Colonic mucosa (tissue), 4 donors: ENCODE measurements at regions not wholly inside any gene's neighbourhood (a gene's known extent, or its start where the extent isn't known, plus 50 kb on each side); places are given as distances from the start of the nearest gene placed in this dataset.

Experiments
- DNase-seq: peaks from one replicate; pipeline ENCODE4 v3.0.0-alpha.2; 2020
- H3K27ac ChIP-seq: fragments of 200-600 bp; one replicate; pipeline ENCODE4 v1.8.0; 2021
- H3K27me3 ChIP-seq: fragments of 200-600 bp; one replicate; pipeline ENCODE4 v1.8.0; 2021
- H3K36me3 ChIP-seq: fragments of 200-600 bp; one replicate; pipeline ENCODE4 v1.8.0; 2021
- H3K4me1 ChIP-seq: fragments of 200-600 bp; one replicate; pipeline ENCODE4 v1.8.0; 2021; ENCODE audit warnings: mild to moderate bottlenecking
- H3K4me3 ChIP-seq: fragments of 200-600 bp; one replicate; pipeline ENCODE4 v1.8.0; 2021
- H3K9ac ChIP-seq, 2 donors: one replicate each; pipeline ENCODE4 v1.7.0; 2013; ENCODE audit warnings: control low read depth in 2 of 2, low read depth in 2 of 2, low read length in 2 of 2
- H3K9me3 ChIP-seq: fragments of 200-600 bp; one replicate; pipeline ENCODE4 v1.8.0; 2021
- CTCF ChIP-seq: fragments of 200-600 bp; IDR thresholded peaks from one replicate; pipeline ENCODE4 v1.8.0; 2022; ENCODE audit warnings: antibody characterized with exemption, mild to moderate bottlenecking
- intact Hi-C: fragments of 100-400 bp; cut with DNase I; formaldehyde crosslinking; loops from one replicate; pipeline ENCODE4 v1.14.1; 2022
- donor health status: healthy.
- donor health status: DM: no; HTN: no; CAD: no.
- donor health status: DM: no; HTN: no; CAD: no.

GRCh38 chr4:133424605-133425004 is 275.5 kb downstream of the PCDH10 start:
- no peak for DNase-seq
- intact Hi-C loops, result no loop called here
- no peak for TF ChIP-seq CTCF
- no peaks in the 10 kb centered on the region for H3K27me3 ChIP-seq
- H3K4me1 ChIP-seq, result no peaks in the 10 kb centered on the region
- H3K9ac ChIP-seq, result no peak overlapping the region
- H3K36me3 ChIP-seq, result no peaks in the 10 kb centered on the region
- H3K27ac ChIP-seq, result no peak overlapping the region
- no peak overlapping the region for H3K4me3 ChIP-seq
- H3K9me3 ChIP-seq, result no peaks in the 10 kb centered on the region

- H3K27ac ChIP-seq, result no peak overlapping the region
- TF ChIP-seq CTCF, result no peak
- no peak for DNase-seq
- no peak overlapping the region for H3K4me3 ChIP-seq
- intact Hi-C loops, result no loop called here
- H3K4me1 ChIP-seq, result no peaks in the 10 kb centered on the region
- no peaks in the 10 kb centered on the region for H3K36me3 ChIP-seq
- H3K9me3 ChIP-seq, result no peaks in the 10 kb centered on the region
- no peak overlapping the region for H3K9ac ChIP-seq
- H3K27me3 ChIP-seq, result no peaks in the 10 kb centered on the region
Observed at GRCh38 chr4:133403913-133404312, 254.8 kb downstream of the PCDH10 start.

GRCh38 chr4:133402616-133403015 is 253.5 kb downstream of the PCDH10 start:
- Histone ChIP-seq H3K4me3 (no peak overlapping the region), H3K9ac (no peak overlapping the region), H3K27me3 (no peaks in the 10 kb centered on the region), H3K4me1 (no peaks in the 10 kb centered on the region), H3K9me3 (no peaks in the 10 kb centered on the region), H3K27ac (no peak overlapping the region), H3K36me3 (no peaks in the 10 kb centered on the region)
- TF ChIP-seq CTCF, result no peak
- no peak for DNase-seq
- intact Hi-C loops, result no loop called here

GRCh38 chr4:133394971-133395627 is 246.0 kb downstream of the PCDH10 start:
- Histone ChIP-seq H3K27me3 (no peaks in the 10 kb centered on the region), H3K4me3 (no peak overlapping the region), H3K4me1 (no peaks in the 10 kb centered on the region), H3K36me3 (no peaks in the 10 kb centered on the region), H3K9ac (no peak overlapping the region), H3K9me3 (no peaks in the 10 kb centered on the region), H3K27ac (no peak overlapping the region)
- TF ChIP-seq CTCF, result no peak
- intact Hi-C loops, result no loop called here
- DNase-seq, result no peak

GRCh38 chr4:133390198-133390855 is 241.2 kb downstream of the PCDH10 start:
- H3K27ac ChIP-seq, result no peak overlapping the region
- no peak for TF ChIP-seq CTCF
- H3K27me3 ChIP-seq, result no peaks in the 10 kb centered on the region
- H3K4me3 ChIP-seq, result no peak overlapping the region
- no peaks in the 10 kb centered on the region for H3K36me3 ChIP-seq
- no peak overlapping the region for H3K9ac ChIP-seq
- DNase-seq, result no peak
- intact Hi-C loops, result no loop called here
- H3K9me3 ChIP-seq, result no peaks in the 10 kb centered on the region
- H3K4me1 ChIP-seq, result no peaks in the 10 kb centered on the region
